NCI-H82 treated with DMSO at 0.1 percent for 48 hours (cell line): ENCODE measurements at regions not wholly inside any gene's neighbourhood (a gene's known extent, or its start where the extent isn't known, plus 50 kb on each side); places are given as distances from the start of the nearest gene placed in this dataset.

Experiments
- DNase-seq: peaks from one replicate; lab custom pipeline; 2025; ENCODE audit not compliant: unreplicated experiment; lab: John Stamatoyannopoulos, UW

- DNase-seq = no peak
Observed at GRCh38 chr12:25746131-25746530, 193.0 kb upstream of the LMNTD1 start.

- DNase-seq = no peak
Observed at GRCh38 chr12:25752710-25753309, 199.7 kb upstream of the LMNTD1 start.

DNA sequence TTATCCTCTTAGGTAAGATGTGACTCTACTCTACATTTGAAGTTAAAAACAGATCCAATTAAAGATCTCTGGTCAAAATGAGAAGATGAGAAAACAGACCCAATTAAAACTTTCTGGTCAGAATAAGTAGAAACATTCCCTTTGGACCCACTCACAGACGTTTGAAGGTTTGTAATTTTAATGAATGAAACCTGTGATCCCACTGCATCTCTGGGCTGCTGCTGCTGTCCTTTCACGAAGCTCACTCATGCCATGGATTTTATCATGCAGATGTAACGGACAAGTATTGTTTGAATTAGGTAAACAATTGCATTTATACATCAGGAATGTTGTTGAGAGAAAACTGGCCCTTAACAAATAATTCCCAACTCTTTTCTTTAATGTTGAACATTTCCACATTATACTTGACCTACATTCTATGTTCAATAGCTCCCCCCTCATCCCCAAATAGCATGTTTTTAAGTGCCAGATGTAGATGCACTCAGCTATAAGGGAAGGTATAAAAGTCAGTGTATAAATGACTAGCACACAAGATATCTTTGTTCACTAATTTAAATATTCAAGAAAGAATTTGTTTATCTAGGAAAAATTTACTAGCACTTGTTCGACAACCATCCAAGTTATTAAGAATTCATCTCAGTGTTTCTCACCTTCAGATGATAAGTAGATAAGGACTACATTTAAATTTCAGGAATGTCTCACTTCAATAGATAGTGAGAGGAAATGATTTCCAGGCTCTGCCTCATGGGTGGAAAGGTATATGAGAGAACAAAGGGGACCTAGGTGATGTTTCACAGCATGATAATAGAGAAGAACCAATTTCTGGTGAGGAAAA, 202.3 kb upstream of the LMNTD1 start:
- no peak for DNase-seq

GRCh38 chr12:25755971-25756260, 202.6 kb upstream of the RASSF8 start:
- no peak for DNase-seq

DNA sequence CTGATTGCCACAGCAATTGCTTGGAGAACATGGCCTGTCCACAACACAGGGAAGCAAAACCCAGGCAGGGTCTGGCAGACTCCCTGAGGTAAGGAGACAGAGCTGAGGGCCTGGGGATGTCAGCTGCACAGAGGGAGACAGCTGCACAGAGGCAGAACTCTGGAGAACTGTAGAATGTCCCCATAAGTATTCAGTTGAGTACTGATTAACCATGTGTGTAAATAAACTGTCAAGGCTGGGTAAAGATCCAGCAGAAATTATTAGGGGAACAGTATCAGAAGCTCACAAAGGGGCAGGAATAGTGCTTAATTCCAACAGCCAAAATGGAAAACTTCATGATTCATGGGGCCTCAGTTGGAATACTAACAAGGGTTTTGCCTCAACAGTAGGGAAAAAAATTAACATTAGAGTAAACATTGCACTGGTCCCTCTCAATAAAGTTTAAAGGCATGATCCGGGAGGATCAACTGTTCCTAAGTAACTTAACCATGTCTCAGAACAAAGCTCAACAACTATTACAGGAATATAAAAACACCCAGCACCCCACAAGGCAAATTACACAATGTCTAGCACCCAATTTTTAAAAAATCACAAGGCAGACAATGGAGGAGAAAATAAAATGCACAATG, 201.3 kb upstream of the RASSF8 start:
- no peak for DNase-seq

DNA sequence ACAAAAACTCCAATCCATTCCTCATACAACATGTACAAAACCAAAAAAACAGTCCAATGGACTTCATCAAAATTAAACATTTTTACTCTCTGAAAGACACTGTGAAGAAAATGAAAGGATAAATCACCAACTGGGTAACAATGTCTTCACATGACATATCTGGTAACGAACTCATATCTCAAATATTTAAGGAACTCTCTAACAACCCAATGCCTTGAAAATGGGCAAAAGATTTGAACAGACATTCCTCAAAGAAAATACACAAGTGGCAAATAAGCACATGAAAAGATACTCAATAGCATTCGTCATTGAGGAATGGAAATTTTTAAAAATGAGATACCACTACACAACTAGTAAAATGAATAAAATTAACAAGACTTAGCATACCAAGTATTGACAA, 198.7 kb upstream of the RASSF8 start:
- DNase-seq = no peak

DNA sequence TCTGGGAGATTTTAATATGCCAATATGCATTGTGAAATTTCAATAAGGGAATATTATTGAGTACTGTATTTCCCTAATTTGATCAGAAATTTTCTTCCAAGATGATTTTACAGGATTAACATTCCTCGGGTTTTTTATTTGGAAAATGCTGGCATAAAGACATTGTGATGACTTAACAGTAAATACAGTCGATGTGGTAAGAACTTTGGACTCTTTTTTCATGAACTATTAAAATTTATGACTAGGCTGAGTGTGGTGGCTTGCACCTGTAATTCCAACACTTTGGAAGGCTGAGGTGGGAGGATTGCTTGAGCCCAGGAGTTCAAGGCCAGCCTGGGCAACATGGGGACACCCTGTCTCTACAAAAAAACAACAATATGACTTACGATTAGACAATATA, 197.1 kb upstream of the RASSF8 start:
- no peak for DNase-seq

DNA sequence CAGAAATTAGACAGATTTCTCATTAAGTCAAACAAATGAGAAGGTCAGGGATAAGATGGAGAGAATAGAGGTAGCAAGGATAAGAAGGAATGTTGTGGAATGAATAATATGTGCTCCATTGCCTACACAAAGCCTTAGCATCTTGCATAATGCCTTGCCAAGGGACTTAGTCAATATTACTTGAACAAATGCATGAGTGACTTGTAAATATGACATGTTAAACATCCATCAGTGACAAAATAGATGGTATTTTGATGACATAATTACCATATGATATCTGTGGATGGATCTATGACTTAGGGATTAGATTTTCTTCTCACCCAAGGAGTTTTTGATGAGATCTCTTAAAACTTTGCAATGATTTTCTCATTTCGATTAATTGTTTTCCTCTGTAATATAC, 194.1 kb upstream of the RASSF8 start:
- no peak for DNase-seq

DNA sequence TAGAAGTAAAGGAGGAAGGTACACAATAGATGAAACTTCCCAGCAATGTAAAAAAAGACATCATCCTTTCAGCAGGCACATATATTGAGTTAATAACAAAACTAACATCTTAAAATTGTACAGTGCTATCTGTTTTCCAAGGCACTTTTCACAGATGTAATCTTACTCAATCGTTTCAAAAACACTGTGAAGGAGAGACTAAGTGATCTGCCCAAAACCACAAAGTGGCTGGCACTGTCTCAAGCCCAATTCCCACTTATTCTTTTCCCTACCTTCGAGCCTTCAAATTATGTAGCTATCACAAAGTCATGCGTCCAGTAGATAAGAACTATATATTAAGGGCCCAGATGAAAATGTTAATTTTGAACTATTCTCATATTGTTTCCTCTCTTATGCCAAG, 193.6 kb upstream of the RASSF8 start:
- no peak for DNase-seq

DNA sequence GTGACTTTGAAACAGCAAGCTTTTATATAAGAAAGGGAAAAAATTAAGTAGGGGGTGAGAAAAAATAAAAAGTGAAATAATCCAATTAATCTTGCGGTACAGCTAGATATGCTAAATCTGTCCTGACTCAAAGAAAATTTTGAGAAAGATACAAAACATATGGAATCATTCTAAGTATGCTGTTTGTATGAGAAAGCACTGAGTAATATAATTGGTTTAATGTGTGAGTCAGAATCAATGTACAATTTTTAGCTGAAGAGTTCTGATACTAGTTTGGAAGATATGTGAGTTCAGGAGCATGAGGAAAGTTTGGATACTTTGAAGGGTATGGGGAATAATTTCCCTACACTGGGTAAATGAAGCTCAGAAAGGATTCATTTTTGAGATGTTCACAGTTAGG, 190.9 kb upstream of the RASSF8 start:
- no peak for DNase-seq

GRCh38 chr12:25768151-25768550, 190.3 kb upstream of the RASSF8 start:
- no peak for DNase-seq

- DNase-seq = no peak
Observed at GRCh38 chr12:25769082-25769945, 189.2 kb upstream of the RASSF8 start.

GRCh38 chr12:25771041-25771440, 187.4 kb upstream of the RASSF8 start:
- DNase-seq = no peak

- no peak for DNase-seq
Observed at GRCh38 chr12:25771476-25771875, 187.0 kb upstream of the RASSF8 start.

GRCh38 chr12:25775968-25776367, 182.5 kb upstream of the RASSF8 start:
- DNase-seq = no peak

- no peak for DNase-seq
Observed at GRCh38 chr12:25780771-25781170, 177.7 kb upstream of the RASSF8 start.

DNA sequence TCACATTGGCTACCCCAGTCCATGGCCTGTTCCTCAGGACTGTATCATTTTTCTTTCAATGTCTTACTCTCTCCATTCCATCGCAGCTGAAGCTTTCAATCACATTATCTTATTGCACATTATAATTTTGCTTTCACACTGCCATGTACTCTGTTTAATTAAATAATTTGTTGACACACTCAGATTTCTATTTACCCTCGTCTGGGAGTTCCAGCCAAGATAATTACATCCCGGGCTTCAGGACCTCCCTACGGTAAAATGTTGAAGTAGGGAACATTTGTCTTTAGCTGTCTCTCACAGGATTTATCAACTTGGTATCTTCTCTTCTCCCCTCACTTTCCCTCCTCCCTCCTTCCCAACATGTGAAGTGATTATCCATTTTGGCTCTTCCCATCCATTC, 177.2 kb upstream of the RASSF8 start:
- DNase-seq = no peak

GRCh38 chr12:25783566-25783965, 174.9 kb upstream of the RASSF8 start:
- no peak for DNase-seq

GRCh38 chr12:25784669-25785068, 173.8 kb upstream of the RASSF8 start:
- no peak for DNase-seq

DNA sequence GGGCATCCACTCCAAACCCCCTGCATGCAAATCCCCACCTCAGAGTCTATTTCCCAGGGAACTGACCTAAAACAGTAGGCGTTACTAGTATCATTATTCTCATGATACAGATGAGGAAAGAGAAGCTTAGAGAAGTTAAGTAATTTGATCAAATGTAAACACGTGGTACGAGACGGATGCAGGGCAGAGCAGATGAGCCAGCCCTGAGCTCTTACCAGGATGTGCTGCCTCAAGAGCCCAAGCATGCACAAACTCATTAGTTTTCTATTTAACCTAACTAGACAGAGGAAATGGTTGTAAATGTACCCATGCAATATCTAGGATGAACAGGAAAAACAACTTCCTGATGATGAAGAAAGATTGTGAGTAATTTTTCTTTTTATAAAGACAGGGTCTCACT, 173.3 kb upstream of the RASSF8 start:
- DNase-seq = no peak

GRCh38 chr12:25787701-25788100, 170.8 kb upstream of the RASSF8 start:
- DNase-seq = no peak
